ENCODE measurements at regions not wholly inside any gene's neighbourhood (a gene's known extent, or its start where the extent isn't known, plus 50 kb on each side); places are given as distances from the start of the nearest gene placed in this dataset.

- no peak for DNase-seq (ENCODE audit: low spot score)
- no peak for TF ChIP-seq CTCF (conservative IDR thresholded peaks at IDR 0.05; ENCODE audit: low read depth)
- no peak overlapping the region for H3K27ac ChIP-seq
- POLR2A ChIA-PET (ENCODE audit: low non-redundant PET) = no interaction called here
- CTCF ChIA-PET = interaction anchor here (0.7 kb wide), 1 partner anchor 111 kb away, joined by 3 read pairs; no protein-coding TSS in a partner anchor
Observed at GRCh38 chr16:55078699-55079410, 148.2 kb downstream of the IRX5 start.

- no peak for TF ChIP-seq CTCF (conservative IDR thresholded peaks at IDR 0.05; ENCODE audit: low read depth)
- CTCF ChIA-PET = interaction anchor here (0.7 kb wide), 1 partner anchor 25 kb away, joined by 3 read pairs; no protein-coding TSS in a partner anchor
- no peak overlapping the region for H3K27ac ChIP-seq
- no peak for DNase-seq (ENCODE audit: low spot score)
- POLR2A ChIA-PET (ENCODE audit: low non-redundant PET) = no interaction called here
Observed at GRCh38 chr16:55081622-55082590, 151.2 kb downstream of the IRX5 start.

- CTCF ChIA-PET = no interaction called here
- no peak for TF ChIP-seq CTCF (conservative IDR thresholded peaks at IDR 0.05; ENCODE audit: low read depth)
- DNase-seq (ENCODE audit: low spot score) = no peak
- no peak overlapping the region for H3K27ac ChIP-seq
- POLR2A ChIA-PET (ENCODE audit: low non-redundant PET) = no interaction called here
Observed at GRCh38 chr16:55082591-55082976, 151.9 kb downstream of the IRX5 start.

GRCh38 chr16:55083052-55083451, 152.4 kb downstream of the IRX5 start:
- no peak for DNase-seq (ENCODE audit: low spot score)
- ChIA-PET POLR2A (ENCODE audit: low non-redundant PET) (no interaction called here), CTCF (no interaction called here)
- H3K27ac ChIP-seq = no peak overlapping the region
- no peak for TF ChIP-seq CTCF (conservative IDR thresholded peaks at IDR 0.05; ENCODE audit: low read depth)

- H3K27ac ChIP-seq = no peak overlapping the region
- ChIA-PET CTCF (no interaction called here), POLR2A (ENCODE audit: low non-redundant PET) (no interaction called here)
- no peak for TF ChIP-seq CTCF (conservative IDR thresholded peaks at IDR 0.05; ENCODE audit: low read depth)
- DNase-seq (ENCODE audit: low spot score) = no peak
Observed at GRCh38 chr16:55088098-55088497, 157.4 kb downstream of the IRX5 start.

DNA sequence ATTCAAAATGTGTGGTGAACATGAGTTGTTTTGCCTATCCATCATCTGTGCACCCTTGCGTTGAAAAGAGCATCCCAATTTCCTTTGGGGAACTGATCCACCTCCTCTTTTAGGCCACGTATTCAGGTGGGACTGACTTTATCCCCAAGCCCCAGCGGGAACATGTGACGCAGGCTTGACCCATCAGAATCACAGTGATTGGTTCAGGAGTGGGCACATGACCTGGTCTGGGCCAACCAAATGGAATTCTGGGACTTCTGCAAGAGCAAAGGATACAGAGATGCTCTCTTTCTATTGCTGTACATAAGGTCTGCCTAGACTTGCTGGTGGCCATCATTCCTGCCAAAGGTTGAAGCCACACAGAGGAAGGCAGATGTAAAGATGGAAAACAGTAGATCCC, 158.9 kb downstream of the IRX5 start:
- H3K27ac ChIP-seq = no peak overlapping the region
- ChIA-PET CTCF (no interaction called here), POLR2A (ENCODE audit: low non-redundant PET) (no interaction called here)
- TF ChIP-seq CTCF (conservative IDR thresholded peaks at IDR 0.05; ENCODE audit: low read depth) = no peak
- DNase-seq (ENCODE audit: low spot score) = no peak
